Lower leg skin (tissue), 3 donors: ENCODE measurements at regions not wholly inside any gene's neighbourhood (a gene's known extent, or its start where the extent isn't known, plus 50 kb on each side); places are given as distances from the start of the nearest gene placed in this dataset.

Experiments used
- CTCF ChIP-seq, 3 donors: fragments of 450-650 bp; IDR thresholded peaks; one replicate each; pipeline ENCODE4 v1.5.1; 2016; ENCODE audit warnings: antibody characterized with exemption in 3 of 3, mild to moderate bottlenecking in 3 of 3, moderate library complexity in 2 of 3
- POLR2A ChIP-seq, 2 donors: fragments of 450-650 bp; IDR thresholded peaks; one replicate each; pipeline ENCODE4 v1.6.1; 2016 to 2017; ENCODE audit warnings: antibody characterized with exemption in 2 of 2, mild to moderate bottlenecking in 1 of 2, moderate library complexity in 1 of 2

- TF ChIP-seq POLR2A (IDR thresholded peaks at IDR 0.05) = no peak
- TF ChIP-seq CTCF (IDR thresholded peaks at IDR 0.05) = no peak
These were observed 130.2 kb upstream of the KIT start for GRCh38 chr4:54527532-54527931.
